ENCODE measurements at regions not wholly inside any gene's neighbourhood (a gene's known extent, or its start where the extent isn't known, plus 50 kb on each side); places are given as distances from the start of the nearest gene placed in this dataset.

GRCh38 chr5:155783791-155784190 is 543.2 kb upstream of the SGCD start:
- no peak overlapping the region for H2AFZ ChIP-seq (ENCODE audit: low read length)
- H3K4me1 ChIP-seq (replicated peaks in 1 of 4; ENCODE audit: control insufficient read depth in 3 of 4, insufficient read depth in 4 of 4, low read length in 3 of 4) = no peaks in the 10 kb centered on the region
- no peaks in the 10 kb centered on the region for H3K27me3 ChIP-seq (replicated peaks in 1 of 4; ENCODE audit: control insufficient read depth in 3 of 4, extremely low read depth in 1 of 4, insufficient read depth in 3 of 4, low read length in 3 of 4)
- no peak overlapping the region for H3K18ac ChIP-seq (ENCODE audit: extremely low read depth, low read length)
- H2BK15ac ChIP-seq (ENCODE audit: low read length) = no peak overlapping the region
- FAIRE-seq (no peak), DNase-seq (ENCODE audit: low read depth in 1 of 2, low spot score in 2 of 2) (no peak)
- no peak overlapping the region for H3K9ac ChIP-seq (replicated peaks in 1 of 4; ENCODE audit: extremely low read depth in 1 of 4, low read depth in 3 of 4, low read length in 3 of 4)
- H3K4me3 ChIP-seq (ENCODE audit: extremely low read depth in 1 of 4, insufficient read depth in 2 of 4, low read depth in 3 of 4, low read length in 4 of 4) = no peak overlapping the region
- H2BK20ac ChIP-seq (ENCODE audit: low read length) = no peak overlapping the region
- no peak overlapping the region for H4K8ac ChIP-seq (ENCODE audit: extremely low read depth, insufficient read depth, low read length)
- H2BK120ac ChIP-seq (replicated peaks; ENCODE audit: low read depth, low read length) = no peak overlapping the region
- no peaks in the 10 kb centered on the region for H3K79me1 ChIP-seq (ENCODE audit: low read depth, low read length)
- no peak overlapping the region for H3K4ac ChIP-seq (replicated peaks; ENCODE audit: insufficient read length, low read depth, low read length)
- no peak overlapping the region for H2BK12ac ChIP-seq (ENCODE audit: low read depth, low read length)
- H3K9me3 ChIP-seq (ENCODE audit: insufficient read depth in 2 of 2, low read depth in 1 of 2, low read length in 1 of 2) = 0 out of 4 replicates have a peak, but pooled peaks cover 0 to 6% of the 10 kb centered on the region in 2 experiments
- H4K91ac ChIP-seq (replicated peaks; ENCODE audit: insufficient read length, low read length) = no peak overlapping the region
- H3K4me2 ChIP-seq (ENCODE audit: insufficient read depth in 1 of 2, low read depth in 2 of 2, low read length in 2 of 2) = no peak overlapping the region
- ChIA-PET CTCF (ENCODE audit: partially characterized antibody) (interaction anchor here (0.7 kb wide), 1 partner anchor 38 kb away, joined by 3 read pairs; no protein-coding TSS in a partner anchor), POLR2A (ENCODE audit: partially characterized antibody) (no interaction called here)
- no peaks in the 10 kb centered on the region for H3K79me2 ChIP-seq (ENCODE audit: control insufficient read depth in 1 of 2, insufficient read depth in 2 of 2, low read length in 2 of 2)
- WGBS, 2 experiments (ENCODE audit: extremely low coverage in 1 of 2, insufficient coverage in 1 of 2, insufficient read length in 1 of 2, insufficient replicate concordance in 2 of 2, low coverage in 1 of 2, low lambda C conversion rate in 2 of 2, missing lambda C conversion rate in 1 of 2) = 75% methylated on average over 3 of the region's 3 CpGs; no CpG with 5 or more reads in 1 of the 2 experiments
- H4K20me1 ChIP-seq (replicated peaks in 1 of 2; ENCODE audit: control insufficient read depth in 1 of 2, insufficient read depth in 2 of 2, low read length in 2 of 2) = no peaks in the 10 kb centered on the region
- no peak overlapping the region for H2BK5ac ChIP-seq (ENCODE audit: low read depth, low read length)
- H2AK5ac ChIP-seq (ENCODE audit: low read depth, low read length) = no peak overlapping the region
- no peak overlapping the region for H3K27ac ChIP-seq (ENCODE audit: low read depth, low read length)
- TF ChIP-seq, protein P1, sequence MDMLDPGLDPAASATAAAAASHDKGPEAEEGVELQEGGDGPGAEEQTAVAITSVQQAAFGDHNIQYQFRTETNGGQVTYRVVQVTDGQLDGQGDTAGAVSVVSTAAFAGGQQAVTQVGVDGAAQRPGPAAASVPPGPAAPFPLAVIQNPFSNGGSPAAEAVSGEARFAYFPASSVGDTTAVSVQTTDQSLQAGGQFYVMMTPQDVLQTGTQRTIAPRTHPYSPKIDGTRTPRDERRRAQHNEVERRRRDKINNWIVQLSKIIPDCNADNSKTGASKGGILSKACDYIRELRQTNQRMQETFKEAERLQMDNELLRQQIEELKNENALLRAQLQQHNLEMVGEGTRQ (IDR thresholded peaks at IDR 0.05; ENCODE audit: low read length) = no peak
- TF ChIP-seq KDM1A (IDR thresholded peaks at IDR 0.05; ENCODE audit: borderline replicate concordance, low read length) (no peak), EZH2 (IDR thresholded peaks at IDR 0.05; ENCODE audit: low read depth, low read length, severe bottlenecking) (no peak), CHD2 (IDR thresholded peaks at IDR 0.05; ENCODE audit: low read length) (no peak), CTBP2 (IDR thresholded peaks at IDR 0.05; ENCODE audit: borderline replicate concordance, insufficient read depth, insufficient read length, low read length) (no peak), RBBP5 (IDR thresholded peaks at IDR 0.05; ENCODE audit: borderline replicate concordance, low read depth, low read length) (no peak), JUND (IDR thresholded peaks at IDR 0.05; ENCODE audit: low read length) (no peak), SIX5 (IDR thresholded peaks at IDR 0.05; ENCODE audit: low read depth, low read length) (no peak), SUZ12 (IDR thresholded peaks at IDR 0.05; ENCODE audit: low read length) (no peak), ATF3 (IDR thresholded peaks at IDR 0.05; ENCODE audit: insufficient read depth, low read depth, low read length) (no peak), TAF7 (optimal IDR thresholded peaks at IDR 0.05; ENCODE audit: borderline replicate concordance, low read depth, low read length) (no peak), JUN (IDR thresholded peaks at IDR 0.05; ENCODE audit: low read depth, low read length) (no peak), SP4 (IDR thresholded peaks at IDR 0.05; ENCODE audit: low read length) (no peak)
- no peak overlapping the region for H3K56ac ChIP-seq (replicated peaks; ENCODE audit: insufficient read length, low read depth, low read length)
- no peak overlapping the region for H3K23ac ChIP-seq (ENCODE audit: insufficient read length)
- H4K5ac ChIP-seq (ENCODE audit: insufficient read length, low read depth, low read length) = no peak overlapping the region
- no peaks in the 10 kb centered on the region for H3K36me3 ChIP-seq (ENCODE audit: control insufficient read depth in 2 of 4, insufficient read depth in 4 of 4, low read length in 3 of 4)
- no peaks in the 10 kb centered on the region; the same call in 1 of the 2 replicates for H3K23me2 ChIP-seq (ENCODE audit: low read depth, low read length)
- no peak overlapping the region for H3K14ac ChIP-seq (ENCODE audit: insufficient read length)

All from H1 (cell line).